GM21786 (cell line): ENCODE measurements at regions not wholly inside any gene's neighbourhood (a gene's known extent, or its start where the extent isn't known, plus 50 kb on each side); places are given as distances from the start of the nearest gene placed in this dataset.
A peak's percentile ranks its signal among the peaks of the same experiment; 100 is the strongest.

Source experiments
- ATAC-seq: cut with Tn5 transposase; IDR thresholded peaks from one replicate; pipeline ENCODE4 v1.9.1; 2021; ENCODE audit not compliant: unreplicated experiment

DNA sequence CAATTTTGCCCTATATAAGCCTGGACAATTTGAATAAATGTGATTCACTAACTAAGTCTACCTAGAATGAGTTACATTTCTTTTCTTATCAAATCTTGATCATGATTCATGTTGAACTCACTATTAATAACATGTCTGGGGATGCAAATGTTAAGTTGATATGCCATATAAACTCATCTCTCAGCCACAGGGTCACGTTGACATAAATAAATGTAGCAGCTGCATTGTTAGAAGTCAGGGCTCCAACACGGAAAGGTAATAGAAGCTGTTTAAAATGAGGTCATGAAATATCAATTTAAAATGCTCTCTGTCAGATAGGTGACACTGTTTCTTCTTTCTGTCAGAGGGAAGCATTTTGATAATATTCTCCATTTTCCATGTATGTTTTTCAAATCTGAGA is 521.9 kb downstream of the CCDC85A start:
- ATAC-seq, result no peak

- ATAC-seq, result no peak
These were observed 523.4 kb downstream of the CCDC85A start for GRCh38 chr2:56707218-56707617.

GRCh38 chr2:56707650-56708049 is 523.9 kb downstream of the CCDC85A start:
- ATAC-seq, result no peak

DNA sequence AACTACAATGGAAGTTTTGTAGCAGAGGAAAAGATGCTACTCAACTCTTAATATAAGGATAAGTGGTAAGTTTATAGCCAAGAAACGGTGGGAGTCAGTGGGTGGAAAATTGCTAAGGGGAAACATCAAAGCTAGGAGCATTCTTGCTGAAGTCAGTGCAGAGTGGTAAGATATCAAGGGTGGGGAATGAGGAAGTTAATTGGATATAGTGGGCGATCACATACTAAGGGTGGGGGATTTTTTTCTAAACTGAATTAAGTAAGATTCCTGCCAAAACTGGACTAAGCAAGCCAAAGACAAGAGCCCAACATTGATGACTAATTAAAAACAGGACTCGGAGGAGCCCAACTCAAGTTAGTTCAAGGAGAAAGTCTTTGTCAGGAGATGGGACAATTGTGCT is 525.4 kb downstream of the CCDC85A start:
- ATAC-seq, result no peak

GRCh38 chr2:56713161-56713676 is 529.4 kb downstream of the CCDC85A start:
- ATAC-seq, result no peak

DNA sequence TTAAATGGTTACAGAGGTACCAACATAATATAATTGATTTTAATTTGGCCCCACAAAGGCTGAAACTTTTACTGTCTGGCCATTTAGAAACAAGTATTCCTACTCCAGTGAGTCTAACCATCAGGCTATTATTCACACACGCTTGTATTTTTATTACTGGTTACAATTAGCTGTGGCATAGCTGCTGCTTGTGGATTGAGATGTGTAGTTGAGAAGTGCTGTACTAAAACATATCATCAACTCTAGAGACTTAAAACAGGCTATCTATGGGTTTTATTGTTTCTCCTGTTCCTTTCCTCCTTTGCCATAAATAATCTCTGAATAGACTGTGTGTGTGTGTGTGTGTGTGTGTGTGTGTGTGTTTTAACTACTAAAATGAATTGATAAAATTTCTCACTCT is 530.2 kb downstream of the CCDC85A start:
- ATAC-seq, result no peak

DNA sequence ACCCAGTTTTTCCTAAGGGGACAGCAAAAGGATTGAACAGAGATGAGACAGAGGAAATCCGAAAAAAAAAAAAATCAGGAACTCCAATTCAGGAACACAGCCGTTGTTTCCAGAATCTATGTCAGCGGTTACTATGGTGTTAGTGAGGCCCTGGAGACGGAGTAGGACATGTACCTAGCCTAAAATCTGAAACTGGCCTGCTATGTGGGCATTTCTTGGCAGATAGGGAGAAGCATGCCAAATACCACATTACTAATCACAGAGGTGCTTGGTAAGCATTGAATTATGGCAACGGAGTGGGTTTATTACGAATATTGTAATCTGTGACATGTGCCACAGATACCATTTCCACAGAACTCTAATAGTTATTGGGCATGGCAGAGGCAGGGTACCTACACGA is 530.6 kb downstream of the CCDC85A start:
- ATAC-seq, result no peak

- ATAC-seq, result no peak
These were observed 531.9 kb downstream of the CCDC85A start for GRCh38 chr2:56715683-56716082.

GRCh38 chr2:56718413-56718812 is 534.6 kb downstream of the CCDC85A start:
- no peak for ATAC-seq

- no peak for ATAC-seq
These were observed 545.4 kb downstream of the CCDC85A start for GRCh38 chr2:56729212-56729611.

GRCh38 chr2:56732946-56733345 is 549.2 kb downstream of the CCDC85A start:
- ATAC-seq, result no peak

DNA sequence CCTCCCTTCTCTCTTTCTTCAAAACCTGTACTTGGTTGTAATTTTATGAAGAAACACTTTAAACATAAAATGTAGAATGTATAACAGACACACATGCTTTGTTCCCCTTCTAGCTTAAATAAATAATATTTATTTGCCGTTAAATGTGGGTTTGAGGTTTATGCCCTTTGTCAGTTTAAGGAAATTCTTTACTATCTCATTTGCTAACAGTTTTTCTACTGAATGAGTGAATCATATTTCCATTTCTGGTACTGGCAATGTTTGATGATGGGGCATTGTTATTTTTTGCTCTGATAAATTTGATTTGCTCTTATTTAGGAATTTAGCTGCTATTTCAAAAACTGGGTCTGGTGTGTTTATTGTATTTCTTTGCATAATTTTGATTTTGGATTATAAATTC is 555.6 kb downstream of the CCDC85A start:
- ATAC-seq, result no peak

- ATAC-seq, result no peak
These were observed 557.9 kb downstream of the CCDC85A start for GRCh38 chr2:56741601-56742102.

DNA sequence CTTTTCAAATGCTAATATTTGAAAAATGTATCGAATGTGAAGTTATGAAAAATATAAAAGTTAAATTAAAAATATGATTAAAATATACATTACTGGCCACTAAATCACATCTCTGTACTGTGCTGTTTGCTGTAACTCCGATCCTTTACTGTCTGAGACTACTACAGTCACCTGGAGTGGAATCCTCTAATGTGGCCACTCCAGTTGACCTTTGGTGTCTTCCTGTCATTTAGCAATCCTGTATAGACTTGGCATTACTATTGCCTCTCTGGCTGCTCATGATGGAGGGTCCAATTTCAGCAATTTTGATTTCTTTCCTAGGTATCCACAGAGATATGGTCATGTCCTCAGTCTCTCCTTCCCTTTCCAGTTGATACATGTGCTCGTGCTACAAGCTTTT is 560.0 kb downstream of the CCDC85A start:
- ATAC-seq, result no peak

DNA sequence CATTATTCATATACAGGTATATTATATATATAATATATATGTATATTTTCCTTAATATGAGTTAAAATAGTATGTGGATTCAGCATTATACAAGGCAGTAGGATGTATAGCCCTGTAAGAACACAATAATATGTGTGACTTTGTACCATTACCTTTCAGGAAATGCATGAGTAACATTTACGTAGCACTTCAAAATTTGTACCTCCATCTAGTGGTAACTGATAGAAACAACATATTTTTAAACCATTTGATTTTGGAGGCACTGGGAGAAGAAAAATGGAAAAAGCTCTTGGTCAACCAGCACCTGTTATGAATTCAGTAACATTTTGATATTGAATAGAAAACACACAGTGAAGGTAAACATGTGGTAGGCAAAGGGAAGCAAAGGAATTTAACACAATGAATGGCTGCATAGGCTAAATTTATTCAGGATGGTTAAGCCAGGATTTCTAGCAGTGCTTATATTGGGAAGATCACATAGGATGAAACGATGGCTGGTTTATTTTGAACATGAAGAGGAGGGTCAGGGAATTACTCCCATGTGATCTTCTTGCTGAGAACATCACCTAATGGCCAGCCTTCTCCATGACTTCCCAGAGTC is 565.5 kb downstream of the CCDC85A start:
- peak; percentile 65 for ATAC-seq

DNA sequence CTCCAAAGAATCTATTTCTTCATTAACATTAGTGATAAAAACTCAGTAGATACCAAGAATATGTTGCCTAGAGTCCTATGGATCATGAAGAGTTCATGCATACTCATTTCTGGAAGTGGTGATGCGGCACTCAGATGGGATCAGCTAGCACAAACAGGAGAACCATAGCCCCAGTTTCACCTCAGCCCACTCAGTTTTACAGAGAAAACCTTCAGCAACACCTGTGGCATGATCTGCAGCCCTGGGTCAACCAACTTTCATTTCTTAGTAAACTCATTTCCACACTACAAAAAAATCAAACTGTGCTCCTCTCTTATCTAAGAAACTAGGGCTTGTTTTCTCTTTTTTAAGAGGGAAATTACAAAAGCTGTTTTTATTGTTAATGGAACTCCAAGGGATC is 569.4 kb downstream of the CCDC85A start:
- ATAC-seq, result no peak

- ATAC-seq, result no peak
These were observed 570.4 kb downstream of the CCDC85A start for GRCh38 chr2:56754066-56754615.

GRCh38 chr2:56754627-56755026 is 570.8 kb downstream of the CCDC85A start:
- ATAC-seq, result no peak

GRCh38 chr2:56757884-56758545 is 574.2 kb downstream of the CCDC85A start:
- ATAC-seq, result no peak

DNA sequence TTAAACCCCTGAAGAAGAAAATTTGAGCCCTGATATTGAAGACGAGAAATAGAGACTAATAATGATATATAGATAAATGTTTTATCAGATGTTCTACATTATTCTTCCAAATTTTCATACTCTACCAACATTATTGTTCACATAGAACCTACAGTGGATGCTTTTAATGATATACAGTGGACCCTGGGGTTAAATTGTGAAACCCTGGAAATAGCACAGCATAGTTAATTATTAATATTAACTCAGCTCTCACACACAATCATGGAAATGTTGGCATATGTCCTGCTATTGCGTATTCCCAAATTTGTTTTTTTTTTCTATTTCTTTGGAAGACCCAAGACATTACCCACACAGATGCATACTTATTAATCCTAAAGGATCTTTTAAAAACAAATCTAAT is 579.9 kb downstream of the CCDC85A start:
- no peak for ATAC-seq

- no peak for ATAC-seq
These were observed 585.2 kb downstream of the CCDC85A start for GRCh38 chr2:56768973-56769372.

GRCh38 chr2:56770490-56770889 is 586.7 kb downstream of the CCDC85A start:
- no peak for ATAC-seq
